ENCODE measurements at regions not wholly inside any gene's neighbourhood (a gene's known extent, or its start where the extent isn't known, plus 50 kb on each side); places are given as distances from the start of the nearest gene placed in this dataset.
A peak's percentile ranks its signal among the peaks of the same experiment; 100 is the strongest.
"Not testable (repeated sequence)": the region's sequence is repeated elsewhere in the genome, so short reads cannot be mapped to it uniquely, and the experiment has no call there.

DNA sequence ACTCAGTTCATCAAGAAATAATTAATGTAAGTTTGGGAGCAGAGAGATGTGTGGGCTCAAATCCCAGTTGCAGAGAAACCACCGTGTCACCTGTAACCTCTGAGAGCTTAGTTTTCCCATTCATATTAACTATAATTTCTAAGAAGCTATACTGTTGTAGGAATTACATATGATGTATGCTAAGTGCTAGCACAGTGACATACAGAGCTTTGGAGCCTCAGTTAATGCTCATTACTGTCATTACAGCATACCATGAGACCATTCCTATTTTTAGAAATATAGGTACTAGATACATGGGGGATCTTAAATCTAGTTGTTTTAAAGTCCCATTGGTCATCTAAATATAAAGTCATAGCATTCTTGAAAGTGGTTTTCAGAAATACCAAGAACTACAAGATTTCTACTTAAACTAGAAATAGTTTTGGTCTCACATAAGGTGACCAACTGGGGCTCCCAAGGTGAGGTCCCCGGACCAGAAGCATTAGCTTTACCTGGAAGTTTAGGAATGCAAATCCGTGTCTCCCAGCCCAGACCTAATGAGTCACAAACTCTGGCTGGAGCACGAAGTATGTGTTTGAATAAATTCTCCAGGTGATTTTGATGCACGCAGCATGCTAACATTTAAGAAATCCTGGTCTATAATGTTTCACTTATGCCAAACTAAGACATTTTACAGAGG is 144.6 kb downstream of the LACC1 start:
- no peak for DNase-seq

DNA sequence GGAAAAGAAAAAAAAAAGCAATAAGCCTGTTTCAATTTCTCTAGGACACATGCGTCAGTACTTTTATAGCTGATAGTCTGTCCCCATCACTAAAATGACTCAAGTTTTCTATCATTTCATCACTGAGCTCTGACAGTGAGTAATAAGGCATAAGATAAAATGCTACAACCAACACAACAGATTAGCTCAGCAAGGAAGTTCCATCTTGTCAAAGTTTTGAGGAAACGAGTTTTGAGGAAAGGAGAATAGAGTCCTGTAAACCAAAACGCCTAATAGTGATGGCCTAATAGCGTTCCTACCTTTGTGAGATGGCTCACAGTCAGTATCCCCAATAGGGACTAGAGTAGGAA is 145.1 kb downstream of the LACC1 start:
- DNase-seq = no peak

DNA sequence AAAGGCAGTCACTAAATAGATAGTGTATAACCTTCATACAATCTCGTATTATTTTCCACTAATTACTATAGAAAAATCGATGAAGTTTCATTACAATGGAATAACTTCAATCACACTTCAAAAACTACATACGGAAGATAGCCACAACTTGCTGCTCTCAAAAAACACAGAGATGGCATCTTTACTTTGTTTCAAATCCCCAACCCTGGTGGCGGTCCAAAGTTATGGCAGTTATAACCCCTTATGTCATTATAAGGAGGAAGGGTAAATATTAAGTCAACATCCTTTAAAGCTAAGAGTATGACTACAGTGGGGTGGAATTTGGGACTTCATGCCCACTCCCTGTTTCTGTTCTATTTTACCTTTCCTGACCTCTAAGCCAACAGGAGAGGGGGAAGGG is 146.5 kb downstream of the LACC1 start:
- DNase-seq = no peak

DNA sequence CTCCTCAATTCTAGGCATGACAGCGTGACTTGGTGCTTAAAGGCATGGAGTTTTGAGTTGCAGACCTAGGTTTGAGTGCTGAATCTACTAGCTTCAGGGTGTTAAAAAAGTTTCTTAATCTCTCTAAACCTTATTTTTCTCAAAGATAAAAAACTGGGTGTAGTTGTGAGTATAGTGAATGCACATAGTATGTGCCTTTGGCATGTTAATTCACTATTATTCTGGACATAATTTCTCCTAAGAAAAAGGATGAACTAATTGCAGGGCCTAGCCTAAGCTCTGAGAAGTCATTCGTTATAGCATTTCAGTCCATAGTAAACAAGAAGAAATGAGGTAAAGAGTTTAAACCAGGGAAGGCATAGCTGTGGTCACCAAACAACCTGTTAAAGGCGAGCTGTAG is 149.0 kb downstream of the LACC1 start:
- DNase-seq = no peak

DNA sequence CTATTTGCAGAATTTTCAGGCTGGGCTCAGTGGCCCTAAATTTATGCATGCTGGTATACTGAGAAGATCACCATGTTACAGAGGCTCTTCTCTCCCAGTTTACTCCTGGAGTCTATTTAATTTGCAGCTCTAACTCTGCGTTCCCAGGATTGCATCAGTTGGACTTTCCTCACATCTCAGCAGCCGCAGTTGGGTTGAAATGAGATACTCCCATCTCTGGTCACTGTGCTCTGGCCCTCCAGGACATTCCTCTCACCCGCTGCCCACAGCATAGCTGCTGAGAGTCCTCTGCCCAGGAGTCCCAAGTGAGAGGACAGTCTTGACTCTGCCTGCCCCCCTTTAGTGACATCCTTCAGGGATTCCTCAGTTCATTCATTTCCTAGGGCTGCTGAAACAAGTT is 150.9 kb downstream of the LACC1 start:
- DNase-seq = no peak

DNA sequence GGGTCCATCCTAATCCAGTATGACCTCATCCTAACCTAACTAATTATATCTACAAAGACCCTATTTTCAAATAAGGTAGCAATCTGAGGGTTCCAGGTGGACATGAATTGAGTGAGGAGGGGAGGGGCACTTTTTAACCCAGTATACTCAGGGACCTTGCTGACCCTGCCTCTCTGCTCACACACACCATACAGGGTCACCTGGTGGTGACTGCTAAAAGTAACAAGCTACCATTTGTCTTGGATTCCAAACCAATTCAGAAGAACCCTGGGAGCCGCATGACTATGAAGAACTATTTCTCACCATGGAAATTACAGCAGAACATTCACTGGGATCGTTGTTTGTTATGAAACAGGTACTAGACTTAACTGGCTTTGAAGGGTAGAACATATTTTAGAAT is 151.9 kb downstream of the LACC1 start:
- DNase-seq = no peak

DNA sequence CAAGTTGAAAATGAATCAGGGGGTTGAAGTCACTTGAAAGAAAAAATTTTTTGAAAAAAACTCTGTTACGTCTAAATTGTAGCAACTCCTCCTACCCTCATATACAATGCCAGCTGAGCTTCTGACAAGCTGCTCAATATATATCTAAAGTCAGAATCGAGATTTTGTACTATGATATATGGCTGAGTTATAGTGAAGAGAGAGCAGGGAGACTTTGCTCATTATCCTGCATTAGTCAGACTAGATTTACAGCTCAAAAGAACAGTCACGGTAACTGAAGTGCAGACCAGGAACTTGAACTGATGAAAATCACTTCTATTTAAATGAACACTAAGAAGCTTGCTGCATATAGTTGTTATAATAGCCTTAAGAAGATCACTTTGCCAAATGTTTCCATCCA is 153.1 kb downstream of the LACC1 start:
- no peak for DNase-seq

DNA sequence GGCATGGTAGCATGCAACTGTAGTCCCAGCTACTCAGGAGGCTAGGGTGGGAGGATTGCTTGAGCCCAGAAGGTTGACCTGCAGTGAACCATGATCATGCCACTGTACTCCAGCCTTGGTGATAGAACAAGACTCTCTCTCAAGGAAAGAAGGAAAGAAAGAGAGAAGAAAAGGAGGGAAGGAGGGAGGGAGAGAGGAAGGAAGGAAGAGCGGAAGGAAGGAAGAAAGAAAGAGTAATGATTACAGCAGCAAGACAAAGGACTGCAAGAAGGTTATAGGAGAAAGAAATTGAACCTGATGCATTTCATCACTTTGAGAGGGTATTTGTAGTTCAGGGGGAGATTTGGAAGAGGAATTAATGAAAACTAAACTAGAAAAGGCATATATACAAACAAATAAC is 155.7 kb downstream of the LACC1 start:
- DNase-seq = no peak

DNA sequence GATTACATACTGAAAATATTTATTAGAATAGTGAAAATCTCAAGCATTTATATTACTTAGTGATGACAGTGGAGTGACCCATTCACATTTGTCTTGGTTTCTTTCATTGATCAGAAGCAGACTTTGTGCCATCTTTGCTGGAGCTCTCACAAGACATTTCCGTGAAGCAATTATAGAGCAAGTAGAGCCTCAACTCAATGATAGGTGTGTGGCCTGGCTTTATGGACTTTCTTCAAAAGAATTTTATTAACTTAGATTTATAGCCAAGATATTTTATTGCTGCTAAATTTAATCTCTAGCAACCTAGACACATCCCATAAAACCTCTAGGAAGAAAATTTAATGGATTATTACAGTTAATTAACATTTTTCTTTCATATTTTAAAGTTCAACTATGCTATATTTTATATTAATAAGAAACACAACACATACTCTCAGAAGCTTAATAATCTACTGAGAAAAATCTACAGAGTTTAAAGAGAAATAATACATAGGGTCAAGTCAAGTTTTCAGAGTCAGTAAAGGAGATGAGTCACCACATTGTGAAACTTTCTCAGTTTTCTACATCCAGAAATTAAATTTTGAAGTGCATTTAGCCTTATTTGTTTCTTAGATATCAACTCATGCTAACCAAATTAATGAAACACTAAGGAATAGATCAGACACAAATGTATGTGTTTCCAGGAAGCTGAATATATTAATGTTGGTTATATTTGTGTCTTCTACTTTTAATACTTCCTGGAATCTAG is 160.5 kb downstream of the LACC1 start:
- no peak for DNase-seq

DNA sequence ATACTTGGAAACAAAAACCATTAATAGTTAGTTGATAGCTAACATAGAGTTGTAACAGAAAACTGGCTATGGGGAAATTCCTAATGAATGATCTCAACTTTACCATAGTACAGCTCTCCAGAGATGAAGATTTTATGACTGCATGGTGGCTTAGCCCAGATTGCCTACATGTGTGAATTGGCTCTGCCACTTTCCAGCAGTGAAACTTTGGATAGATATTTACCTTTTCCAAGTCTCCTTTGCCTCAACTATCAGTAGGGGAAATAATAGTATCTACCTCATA is 161.1 kb downstream of the LACC1 start:
- no peak for DNase-seq

DNA sequence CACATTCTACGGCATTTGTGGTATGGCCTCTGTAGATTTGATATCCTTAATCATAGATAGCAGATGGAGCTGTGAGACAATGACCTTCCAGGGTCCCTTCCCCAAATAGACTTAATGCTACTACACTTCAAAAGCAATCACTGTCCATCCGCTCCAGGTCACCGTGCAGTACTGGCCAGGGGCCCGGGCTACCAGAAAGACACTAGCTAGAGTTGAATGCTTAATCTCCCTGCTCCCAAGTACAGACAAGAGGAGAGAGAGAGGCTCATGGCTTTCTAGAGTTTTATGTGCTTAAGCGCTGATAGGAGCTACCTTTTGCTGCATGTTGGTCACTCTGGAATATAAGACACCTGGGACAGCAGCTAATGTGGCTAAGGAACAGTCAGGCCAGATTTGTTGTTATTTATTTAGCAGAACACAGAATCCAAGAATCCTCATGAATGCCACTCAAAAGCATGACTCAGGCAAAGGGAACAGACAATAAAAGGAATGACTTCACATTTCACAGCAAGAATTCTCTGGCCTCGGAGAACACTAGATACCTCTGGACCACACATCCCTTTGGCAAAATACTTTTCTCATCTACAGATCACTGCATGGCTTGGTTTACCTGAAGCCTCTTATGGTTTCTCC is 165.0 kb downstream of the LACC1 start:
- DNase-seq = no peak

DNA sequence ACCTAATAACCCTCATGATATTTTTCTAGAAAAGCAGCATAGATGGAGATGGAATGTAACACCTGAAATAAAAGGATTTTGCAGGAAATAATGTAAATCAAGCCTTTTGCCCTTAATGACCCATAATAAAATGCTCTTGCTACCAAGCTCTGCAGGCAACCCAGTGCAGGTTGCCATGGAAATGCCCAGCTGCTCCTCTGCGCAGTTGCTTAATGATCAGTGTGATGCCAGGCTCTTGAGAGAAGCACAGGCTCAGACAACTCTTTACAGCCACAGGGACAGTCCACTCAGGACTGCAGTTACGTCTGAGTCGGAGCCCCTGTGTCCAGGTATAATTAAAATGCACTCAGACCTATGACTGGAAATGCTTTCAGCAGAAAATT is 165.5 kb downstream of the LACC1 start:
- peak; percentile 72 for DNase-seq

DNA sequence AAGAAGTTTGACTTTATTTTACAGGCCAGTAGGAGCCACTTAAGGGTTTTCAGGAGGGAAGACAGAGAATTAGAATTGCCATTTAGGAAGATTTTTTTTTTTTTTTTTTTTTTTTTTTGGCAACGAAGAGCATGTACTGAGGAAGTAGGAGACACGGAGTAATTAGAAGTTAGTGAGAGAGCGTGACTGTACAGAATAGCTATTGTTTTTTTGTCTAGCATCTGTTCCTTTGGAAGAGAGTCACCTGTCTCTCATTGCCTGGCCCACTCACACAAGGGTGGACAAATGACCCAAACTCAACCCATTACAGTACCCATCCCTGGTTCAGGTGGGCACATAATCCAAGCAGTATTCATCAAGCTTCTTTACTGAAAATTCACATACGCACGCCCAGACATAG is 166.7 kb downstream of the LACC1 start:
- peak; percentile 31 for DNase-seq

DNA sequence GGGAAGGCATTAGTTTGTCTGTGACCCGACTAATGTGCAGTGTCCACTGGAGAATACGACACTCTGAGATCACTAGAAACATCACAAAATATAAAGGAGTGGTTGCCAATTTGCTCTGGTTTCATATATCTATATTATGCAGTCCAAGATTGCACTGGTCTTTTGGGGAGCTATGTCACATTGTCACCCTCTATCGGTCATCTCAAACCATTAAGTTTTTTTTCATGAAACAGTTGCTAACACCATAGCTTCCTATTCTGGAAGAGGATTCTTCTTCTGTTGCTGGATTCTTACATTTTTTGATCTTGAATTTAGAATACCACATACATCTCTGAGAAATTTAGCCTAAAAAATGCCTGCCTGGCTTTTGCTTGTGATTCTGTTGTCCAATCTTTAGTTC is 168.6 kb downstream of the LACC1 start:
- no peak for DNase-seq

DNA sequence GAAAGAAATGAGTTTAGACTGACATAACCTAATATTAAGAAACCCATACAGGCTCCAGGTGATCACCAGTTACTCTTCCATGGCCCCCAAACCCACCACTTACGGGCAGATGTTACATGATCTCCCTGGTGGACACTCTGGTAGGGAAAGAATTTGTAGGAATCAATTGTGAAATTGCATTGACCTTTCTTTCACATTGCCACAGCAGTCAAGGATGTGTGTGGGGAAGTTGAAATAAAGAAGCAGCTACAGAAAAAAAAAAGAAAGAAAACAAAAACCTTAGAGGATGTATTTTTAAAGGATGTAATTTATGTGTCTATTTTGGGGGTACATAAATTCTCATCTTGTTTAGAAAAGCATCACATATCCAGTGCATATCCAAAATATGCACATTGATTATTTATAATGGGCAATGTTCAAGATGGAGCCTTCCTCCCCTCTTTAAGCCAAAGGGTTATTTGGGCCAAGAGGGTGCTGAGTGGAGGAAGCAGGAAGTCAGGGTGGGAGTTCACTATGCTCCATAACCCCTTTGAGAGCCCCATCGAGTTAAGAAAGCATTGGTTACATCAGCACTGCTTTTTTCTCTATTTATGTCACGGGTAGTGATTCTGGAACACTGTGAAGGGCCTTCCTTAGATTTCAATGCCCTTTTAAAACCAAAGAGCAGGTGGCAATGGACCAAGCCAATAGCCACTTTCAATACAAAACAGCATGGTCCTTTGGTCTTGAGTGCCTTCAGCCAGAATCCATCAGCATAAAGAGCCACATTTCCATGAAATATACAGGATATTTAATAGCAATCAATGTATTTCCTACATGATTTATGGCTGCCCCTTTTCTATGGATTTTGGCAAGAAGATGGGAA is 169.6 kb downstream of the LACC1 start:
- DNase-seq = no peak

DNA sequence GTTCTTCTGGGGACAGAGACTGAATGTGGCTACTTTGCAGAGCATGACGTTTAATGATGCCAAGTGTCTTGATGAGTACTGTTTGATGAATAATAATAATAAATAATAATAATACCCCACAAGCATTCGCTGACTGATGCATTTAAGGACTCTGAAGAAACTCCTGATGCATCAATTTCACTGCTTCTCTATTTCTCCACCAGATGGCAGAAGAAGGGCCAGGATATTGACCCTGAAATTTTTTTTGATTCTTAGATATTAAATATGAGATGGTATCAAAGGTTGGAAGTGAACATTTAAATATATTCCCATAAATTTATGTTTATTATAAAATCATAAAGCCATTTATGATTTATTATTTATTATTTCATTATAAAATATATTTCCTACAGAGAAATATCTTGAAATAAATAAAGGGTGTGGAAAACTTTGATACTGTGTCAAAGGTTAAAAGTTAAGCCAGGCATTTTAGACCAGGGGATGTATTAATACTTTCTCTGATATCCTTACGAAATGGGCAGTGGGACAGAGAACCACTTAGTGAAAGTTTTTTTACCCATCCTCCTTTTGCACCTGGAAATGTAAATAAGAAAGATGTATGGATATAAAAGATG is 170.9 kb downstream of the LACC1 start:
- DNase-seq = no peak

DNA sequence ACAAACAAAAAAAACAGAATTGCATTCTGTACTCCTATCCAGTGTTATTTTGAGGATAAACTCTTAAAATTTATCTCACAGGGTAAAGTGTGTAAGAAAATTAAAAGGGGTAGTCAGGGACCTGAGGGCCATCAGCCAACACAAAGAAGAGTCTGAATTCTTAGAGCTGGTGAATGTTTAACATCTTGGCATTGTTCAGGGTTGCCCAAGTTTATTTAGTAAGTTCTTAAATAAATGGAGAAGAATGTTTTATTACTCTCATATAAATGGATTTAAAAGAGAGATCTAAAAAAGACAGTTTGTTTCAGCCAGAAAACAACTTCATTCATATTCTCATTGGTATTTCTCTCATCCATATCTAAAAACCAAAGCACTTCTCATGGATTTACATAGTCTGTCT is 171.7 kb downstream of the LACC1 start:
- no peak for DNase-seq

DNA sequence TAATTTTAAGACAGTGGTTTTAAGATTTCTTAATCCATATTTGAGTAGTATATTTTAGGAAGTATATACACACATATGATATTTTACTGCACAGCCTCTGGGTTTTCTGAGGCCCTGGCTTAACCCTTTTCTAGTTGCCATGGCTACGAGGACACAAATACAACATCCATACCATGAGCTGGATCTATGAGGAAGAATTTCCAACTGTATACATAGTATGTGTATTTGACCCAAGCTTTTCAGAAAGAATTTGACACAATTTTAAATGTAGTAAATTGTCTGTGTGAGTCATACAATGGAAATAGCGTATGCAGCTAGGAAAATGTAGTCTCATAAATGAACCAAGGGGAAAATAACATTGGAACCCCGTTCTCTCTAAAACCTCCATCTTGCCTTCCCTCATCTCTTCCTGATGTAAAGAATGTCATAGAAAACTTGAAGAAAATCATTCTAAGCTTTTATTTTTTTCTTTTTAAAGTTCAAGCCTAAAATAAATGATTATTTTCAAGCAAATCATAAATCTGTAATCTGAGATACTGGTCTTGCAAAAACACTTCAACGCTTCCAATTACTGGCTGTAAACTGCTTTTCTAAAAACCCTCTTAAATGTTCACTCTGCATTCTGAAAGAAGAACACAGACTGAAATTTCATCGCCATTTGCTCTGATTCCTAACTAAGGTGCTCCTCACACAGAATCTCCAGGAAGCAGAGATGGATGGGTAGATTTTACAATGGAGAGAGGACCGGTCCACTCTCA is 172.4 kb downstream of the LACC1 start:
- DNase-seq = no peak

DNA sequence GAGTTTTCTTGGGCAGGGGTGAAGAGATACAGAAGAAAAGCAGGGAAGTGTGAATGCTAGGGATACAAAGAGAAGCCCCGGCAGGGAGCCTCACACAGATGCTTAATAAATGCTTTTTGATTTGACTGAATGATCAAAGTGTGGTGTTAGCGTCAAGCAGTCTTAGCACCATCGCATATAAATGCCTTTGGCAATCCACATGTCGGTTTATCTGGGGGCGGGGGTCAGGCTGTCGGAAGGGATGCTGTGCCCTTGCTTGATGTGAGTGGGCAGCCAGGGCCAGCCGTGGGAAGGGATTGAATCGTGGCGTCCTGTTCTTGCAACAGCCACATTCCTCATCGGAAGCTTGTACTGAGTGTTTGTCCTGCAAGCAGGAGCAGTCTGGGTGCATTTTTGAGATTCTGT is 173.1 kb downstream of the LACC1 start:
- no peak for DNase-seq

DNA sequence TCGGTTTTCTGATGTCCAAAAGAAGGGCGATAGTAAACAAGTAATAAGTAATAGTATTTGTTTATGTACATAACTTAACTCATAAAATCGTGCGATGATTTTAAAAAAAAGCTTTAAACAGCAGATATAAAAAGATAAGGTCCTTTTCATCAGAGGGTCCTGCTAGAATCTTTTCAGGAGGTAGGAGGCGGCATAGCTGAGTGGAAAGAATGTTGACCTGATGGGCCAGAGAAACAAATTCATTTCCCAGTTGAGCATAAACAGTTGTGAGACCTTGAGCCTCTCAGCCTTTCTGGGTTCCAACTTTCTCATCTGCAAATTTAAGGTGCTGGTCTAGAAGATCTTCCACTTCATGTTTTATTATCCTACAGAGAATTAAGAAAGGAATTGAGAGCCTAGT is 173.5 kb downstream of the LACC1 start:
- DNase-seq = no peak

DNA sequence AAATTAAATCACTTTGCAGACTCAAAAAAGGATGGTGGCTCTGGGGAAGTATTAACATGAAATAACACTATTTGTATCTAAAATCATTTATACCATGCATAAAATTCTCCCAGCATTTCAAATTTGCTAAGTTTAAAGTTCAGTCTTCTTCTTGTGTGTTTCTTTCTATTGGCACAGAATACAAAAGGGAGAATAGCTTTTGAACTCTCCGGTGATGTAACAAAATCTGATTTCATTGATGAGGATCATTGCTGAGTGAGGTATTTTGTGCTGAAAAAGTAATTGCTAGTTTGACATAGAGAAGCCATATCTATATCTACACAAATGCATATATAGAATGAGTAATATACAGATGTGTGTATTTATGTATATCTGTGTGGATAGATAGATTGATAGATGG is 174.8 kb downstream of the LACC1 start:
- DNase-seq = no peak

DNA sequence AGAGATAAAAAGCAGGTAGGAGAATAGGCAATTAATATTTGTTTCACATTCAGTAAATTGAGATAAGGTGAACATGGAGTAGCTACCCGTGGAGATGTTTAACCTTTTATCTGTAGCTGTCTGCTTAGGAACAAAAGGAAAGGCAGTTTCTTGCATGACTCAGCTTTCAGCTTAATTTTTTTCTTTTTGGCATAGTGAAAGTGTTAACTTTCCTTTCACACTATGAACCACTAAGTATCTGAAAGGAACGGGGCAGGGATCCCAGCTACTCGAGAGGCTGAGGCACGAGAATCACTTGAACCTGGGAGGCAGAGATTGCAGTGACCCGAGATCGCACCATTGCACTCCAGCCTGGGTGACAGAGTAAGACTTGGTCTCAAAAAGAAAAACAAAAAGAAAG is 176.0 kb downstream of the LACC1 start:
- not testable (repeated sequence) for DNase-seq

DNA sequence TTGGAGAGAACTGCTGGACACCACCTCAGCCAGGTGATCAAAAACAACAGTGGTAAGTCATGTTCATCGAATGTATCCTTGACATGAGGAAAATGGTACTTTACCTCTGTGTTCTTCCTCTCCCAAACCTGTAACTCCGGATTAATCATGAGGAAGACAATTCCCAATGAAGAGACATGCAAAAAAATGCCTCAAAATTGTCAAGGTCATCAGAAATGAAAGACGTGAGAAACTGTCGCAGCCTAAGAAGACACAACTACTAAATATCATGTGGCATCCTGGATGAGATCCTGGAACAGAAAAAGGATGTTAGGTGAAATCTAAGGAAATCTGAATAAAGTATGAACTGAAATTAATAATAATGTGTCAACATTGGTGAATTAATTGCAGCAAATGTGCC is 178.4 kb downstream of the LACC1 start:
- no peak for DNase-seq
